WTC11 (cell line): ENCODE measurements at regions not wholly inside any gene's neighbourhood (a gene's known extent, or its start where the extent isn't known, plus 50 kb on each side); places are given as distances from the start of the nearest gene placed in this dataset.

Experiments
- FOXK1 ChIP-seq: sonication (generic); formaldehyde crosslinking; IDR thresholded peaks from 2 replicates; pipeline ENCODE4 v1.8.0; 2022; ENCODE audit warnings: mild to moderate bottlenecking, moderate library complexity, missing genetic modification reagents
- JUN ChIP-seq: sonication (generic); formaldehyde crosslinking; IDR thresholded peaks from 2 replicates; pipeline ENCODE4 v1.8.0; 2023; ENCODE audit warnings: mild to moderate bottlenecking, missing genetic modification reagents
- NR1H2 ChIP-seq: sonication (generic); formaldehyde crosslinking; IDR thresholded peaks from 2 replicates; pipeline ENCODE4 v1.9.0; 2021; ENCODE audit warnings: mild to moderate bottlenecking, moderate library complexity, missing genetic modification reagents
- NR2C2 ChIP-seq: sonication (generic); formaldehyde crosslinking; IDR thresholded peaks from 2 replicates; pipeline ENCODE4 v1.8.0; 2022; ENCODE audit warnings: mild to moderate bottlenecking, missing genetic modification reagents
- SMAD3 ChIP-seq: sonication (generic); formaldehyde crosslinking; IDR thresholded peaks from 2 replicates; pipeline ENCODE4 v1.8.0; 2022; ENCODE audit warnings: missing genetic modification reagents, mild to moderate bottlenecking, borderline replicate concordance
- ZBTB21 ChIP-seq: sonication (generic); formaldehyde crosslinking; IDR thresholded peaks from 2 replicates; pipeline ENCODE4 v1.8.1; 2023; ENCODE audit warnings: mild to moderate bottlenecking, missing genetic modification reagents, borderline replicate concordance
- TF ChIP-seq, protein P1 (sequence below): fragments of 200-600 bp; IDR thresholded peaks from 2 replicates; pipeline ENCODE4 v1.8.0; 2022; ENCODE audit warnings: antibody characterized with exemption
- TF ChIP-seq, protein P2 (sequence below): sonication (generic); formaldehyde crosslinking; IDR thresholded peaks from 2 replicates; pipeline ENCODE4 v1.8.1; 2023; ENCODE audit warnings: mild to moderate bottlenecking, missing genetic modification reagents, moderate library complexity
- TF ChIP-seq, protein P3 (sequence below): sonication (generic); formaldehyde crosslinking; conservative IDR thresholded peaks from 2 replicates; pipeline ENCODE4 v1.8.1; 2023; ENCODE audit warnings: mild to moderate bottlenecking, low read depth, missing genetic modification reagents, moderate library complexity

DNA sequence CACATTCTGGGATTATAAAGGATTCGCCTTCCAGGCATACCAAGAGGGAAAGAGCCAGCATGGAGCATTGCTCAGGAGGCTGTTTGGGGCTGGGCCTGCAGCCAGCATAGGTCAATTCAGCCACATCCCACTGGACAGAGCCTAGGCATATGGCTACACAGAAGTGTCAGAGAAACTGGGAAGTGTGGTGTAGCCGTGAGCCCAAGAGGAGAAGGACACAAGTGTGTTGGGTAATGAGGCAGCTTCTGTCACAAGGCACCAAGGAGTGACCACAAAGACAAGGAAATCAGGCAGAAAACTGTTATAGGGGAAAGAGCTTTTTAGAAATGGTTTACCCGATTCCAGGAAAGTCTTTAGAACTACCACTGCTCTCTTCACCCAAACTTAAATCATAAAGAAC is 178.6 kb upstream of the TBL1X start:
- TF ChIP-seq NR1H2 (CRISPR knock-in tag) (no peak), FOXK1 (CRISPR knock-in tag) (no peak), NR2C2 (CRISPR knock-in tag) (no peak), SMAD3 (no peak), ZBTB21 (CRISPR knock-in tag) (no peak), JUN (no peak)
- TF ChIP-seq, protein P1, sequence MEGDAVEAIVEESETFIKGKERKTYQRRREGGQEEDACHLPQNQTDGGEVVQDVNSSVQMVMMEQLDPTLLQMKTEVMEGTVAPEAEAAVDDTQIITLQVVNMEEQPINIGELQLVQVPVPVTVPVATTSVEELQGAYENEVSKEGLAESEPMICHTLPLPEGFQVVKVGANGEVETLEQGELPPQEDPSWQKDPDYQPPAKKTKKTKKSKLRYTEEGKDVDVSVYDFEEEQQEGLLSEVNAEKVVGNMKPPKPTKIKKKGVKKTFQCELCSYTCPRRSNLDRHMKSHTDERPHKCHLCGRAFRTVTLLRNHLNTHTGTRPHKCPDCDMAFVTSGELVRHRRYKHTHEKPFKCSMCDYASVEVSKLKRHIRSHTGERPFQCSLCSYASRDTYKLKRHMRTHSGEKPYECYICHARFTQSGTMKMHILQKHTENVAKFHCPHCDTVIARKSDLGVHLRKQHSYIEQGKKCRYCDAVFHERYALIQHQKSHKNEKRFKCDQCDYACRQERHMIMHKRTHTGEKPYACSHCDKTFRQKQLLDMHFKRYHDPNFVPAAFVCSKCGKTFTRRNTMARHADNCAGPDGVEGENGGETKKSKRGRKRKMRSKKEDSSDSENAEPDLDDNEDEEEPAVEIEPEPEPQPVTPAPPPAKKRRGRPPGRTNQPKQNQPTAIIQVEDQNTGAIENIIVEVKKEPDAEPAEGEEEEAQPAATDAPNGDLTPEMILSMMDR, result no peak
- TF ChIP-seq, protein P2, sequence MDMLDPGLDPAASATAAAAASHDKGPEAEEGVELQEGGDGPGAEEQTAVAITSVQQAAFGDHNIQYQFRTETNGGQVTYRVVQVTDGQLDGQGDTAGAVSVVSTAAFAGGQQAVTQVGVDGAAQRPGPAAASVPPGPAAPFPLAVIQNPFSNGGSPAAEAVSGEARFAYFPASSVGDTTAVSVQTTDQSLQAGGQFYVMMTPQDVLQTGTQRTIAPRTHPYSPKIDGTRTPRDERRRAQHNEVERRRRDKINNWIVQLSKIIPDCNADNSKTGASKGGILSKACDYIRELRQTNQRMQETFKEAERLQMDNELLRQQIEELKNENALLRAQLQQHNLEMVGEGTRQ (CRISPR knock-in tag), result no peak
- TF ChIP-seq, protein P3, sequence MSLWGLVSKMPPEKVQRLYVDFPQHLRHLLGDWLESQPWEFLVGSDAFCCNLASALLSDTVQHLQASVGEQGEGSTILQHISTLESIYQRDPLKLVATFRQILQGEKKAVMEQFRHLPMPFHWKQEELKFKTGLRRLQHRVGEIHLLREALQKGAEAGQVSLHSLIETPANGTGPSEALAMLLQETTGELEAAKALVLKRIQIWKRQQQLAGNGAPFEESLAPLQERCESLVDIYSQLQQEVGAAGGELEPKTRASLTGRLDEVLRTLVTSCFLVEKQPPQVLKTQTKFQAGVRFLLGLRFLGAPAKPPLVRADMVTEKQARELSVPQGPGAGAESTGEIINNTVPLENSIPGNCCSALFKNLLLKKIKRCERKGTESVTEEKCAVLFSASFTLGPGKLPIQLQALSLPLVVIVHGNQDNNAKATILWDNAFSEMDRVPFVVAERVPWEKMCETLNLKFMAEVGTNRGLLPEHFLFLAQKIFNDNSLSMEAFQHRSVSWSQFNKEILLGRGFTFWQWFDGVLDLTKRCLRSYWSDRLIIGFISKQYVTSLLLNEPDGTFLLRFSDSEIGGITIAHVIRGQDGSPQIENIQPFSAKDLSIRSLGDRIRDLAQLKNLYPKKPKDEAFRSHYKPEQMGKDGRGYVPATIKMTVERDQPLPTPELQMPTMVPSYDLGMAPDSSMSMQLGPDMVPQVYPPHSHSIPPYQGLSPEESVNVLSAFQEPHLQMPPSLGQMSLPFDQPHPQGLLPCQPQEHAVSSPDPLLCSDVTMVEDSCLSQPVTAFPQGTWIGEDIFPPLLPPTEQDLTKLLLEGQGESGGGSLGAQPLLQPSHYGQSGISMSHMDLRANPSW (CRISPR knock-in tag), result no peak
